ENCODE measurements at regions not wholly inside any gene's neighbourhood (a gene's known extent, or its start where the extent isn't known, plus 50 kb on each side); places are given as distances from the start of the nearest gene placed in this dataset.

DNA sequence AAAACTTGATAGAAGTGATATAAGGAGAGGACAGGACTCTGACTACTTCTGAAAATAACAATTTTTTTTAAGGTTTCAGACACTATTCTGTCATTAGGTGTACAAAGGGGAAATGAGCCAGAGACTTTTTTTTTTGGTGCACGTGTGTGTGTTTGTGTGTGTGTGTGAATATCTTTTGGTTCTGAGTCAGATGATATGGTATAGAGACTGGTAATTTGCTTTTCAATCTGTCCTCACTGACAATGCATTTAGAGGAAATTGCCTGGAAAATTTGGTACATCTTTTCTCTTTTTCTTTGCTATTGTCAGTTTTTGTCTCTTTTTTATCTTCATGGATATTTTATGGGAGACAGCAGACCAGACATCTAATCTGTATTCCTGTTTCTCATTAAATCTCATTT, 59.3 kb downstream of the DDIT4L start:
- no peak for DNase-seq

GRCh38 chr4:100130491-100130890, 59.8 kb downstream of the DDIT4L start:
- no peak for DNase-seq

- no peak for DNase-seq
Observed at GRCh38 chr4:100129774-100130173, 60.5 kb downstream of the DDIT4L start.

GRCh38 chr4:100128338-100128737, 61.9 kb downstream of the DDIT4L start:
- DNase-seq: no peak

DNA sequence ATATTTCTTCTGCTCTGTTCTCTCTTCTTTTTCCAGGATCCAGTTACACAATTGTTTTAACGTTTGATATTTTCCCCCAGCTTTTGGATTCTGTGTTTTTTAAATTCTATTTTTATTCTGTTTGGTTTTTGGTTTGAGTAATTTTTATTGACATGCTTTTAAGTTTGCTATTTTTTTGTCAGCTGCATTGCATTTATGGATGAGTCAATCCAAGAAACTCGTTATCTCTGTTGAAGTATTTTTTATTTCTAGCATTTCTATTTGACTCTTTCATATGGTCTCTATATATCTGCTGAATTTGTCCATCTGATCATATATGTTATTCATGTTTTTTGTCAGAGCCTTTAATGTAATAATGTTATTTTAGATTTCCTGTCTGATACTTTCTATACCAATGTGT, 65.6 kb downstream of the DDIT4L start:
- no peak for DNase-seq

DNA sequence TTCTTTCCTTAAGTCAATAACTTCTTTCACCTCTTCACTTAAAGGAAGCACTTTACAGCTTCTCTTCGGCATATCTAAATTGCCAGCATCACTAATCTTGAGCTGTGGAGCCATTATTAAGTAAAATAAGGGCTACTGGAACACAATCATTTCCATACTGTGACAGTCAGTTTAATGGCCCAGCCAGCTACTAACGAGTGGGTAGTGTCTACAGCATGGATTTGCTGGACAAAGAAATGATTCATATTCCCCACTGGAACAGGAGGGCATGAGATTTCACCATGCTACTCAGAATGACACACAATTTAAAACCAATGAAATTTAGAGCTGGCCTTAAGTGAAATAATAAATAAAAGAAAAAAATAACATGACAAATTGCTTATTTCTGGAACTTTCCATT, 72.1 kb downstream of the DDIT4L start:
- no peak for DNase-seq

GRCh38 chr4:100117750-100118149, 72.5 kb downstream of the DDIT4L start:
- DNase-seq: peak; percentile 19

DNA sequence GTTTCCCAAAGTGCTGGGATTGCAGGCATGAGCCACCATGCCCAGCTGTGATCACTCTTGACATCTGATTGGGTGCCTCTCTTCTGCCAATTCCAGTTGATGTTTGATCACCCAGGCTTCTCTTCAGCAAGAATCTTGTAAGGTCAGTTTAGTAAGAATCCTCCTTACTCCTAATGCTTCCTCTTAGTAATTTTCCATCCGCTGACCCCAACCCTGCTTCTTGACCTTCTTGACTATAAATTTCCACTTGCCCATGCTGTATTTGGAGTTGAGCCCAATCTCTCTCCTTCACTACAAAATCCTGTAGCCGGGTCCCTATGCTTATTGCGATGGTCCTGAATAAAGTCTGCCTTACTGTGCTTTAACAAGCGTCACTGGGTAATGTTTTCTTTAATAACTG, 75.4 kb downstream of the DDIT4L start:
- DNase-seq: no peak

DNA sequence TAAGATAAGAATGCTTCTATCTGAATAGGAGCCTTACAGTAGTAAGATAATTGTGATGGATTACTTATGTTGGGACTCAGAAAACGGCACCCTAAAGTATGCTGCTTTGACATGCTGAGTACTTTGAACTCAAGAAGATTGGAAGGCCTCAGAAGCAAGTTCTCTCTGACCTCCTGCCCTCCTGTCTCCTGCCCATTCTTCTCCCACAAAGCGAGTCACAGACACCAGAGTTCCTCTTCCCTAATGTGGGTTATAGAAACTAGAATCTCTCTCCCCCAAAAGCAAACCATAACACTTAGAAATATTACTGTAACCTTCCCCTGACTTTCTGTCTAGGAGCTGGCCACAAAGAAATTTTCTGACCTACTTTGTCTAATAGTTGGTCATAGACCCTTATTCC, 76.5 kb downstream of the DDIT4L start:
- no peak for DNase-seq

GRCh38 chr4:100113096-100113495, 77.2 kb downstream of the DDIT4L start:
- DNase-seq: no peak

DNA sequence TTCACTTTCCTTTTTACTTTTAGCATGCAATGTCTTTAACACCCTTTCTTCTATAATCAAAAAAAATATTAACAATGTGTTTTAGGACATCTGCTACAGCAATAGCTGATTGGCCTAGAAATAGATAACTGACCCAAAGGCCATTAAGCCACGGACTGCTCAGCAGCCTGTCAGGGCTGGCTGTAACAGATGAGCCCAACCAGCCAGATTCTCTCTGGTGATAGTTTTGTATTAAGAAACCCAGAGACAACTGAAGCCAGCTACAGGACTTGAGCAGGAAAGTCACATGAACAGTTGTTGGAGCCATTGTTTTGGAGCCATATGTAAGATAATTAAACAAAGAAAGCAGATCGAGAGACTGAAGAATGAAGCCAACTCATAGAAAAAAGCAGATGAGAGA, 80.3 kb downstream of the DDIT4L start:
- no peak for DNase-seq

GRCh38 chr4:100108869-100109268, 81.4 kb downstream of the DDIT4L start:
- DNase-seq: no peak

GRCh38 chr4:100106982-100107381, 83.3 kb downstream of the DDIT4L start:
- no peak for DNase-seq

- DNase-seq: no peak
Observed at GRCh38 chr4:100103671-100104070, 86.6 kb downstream of the DDIT4L start.

DNA sequence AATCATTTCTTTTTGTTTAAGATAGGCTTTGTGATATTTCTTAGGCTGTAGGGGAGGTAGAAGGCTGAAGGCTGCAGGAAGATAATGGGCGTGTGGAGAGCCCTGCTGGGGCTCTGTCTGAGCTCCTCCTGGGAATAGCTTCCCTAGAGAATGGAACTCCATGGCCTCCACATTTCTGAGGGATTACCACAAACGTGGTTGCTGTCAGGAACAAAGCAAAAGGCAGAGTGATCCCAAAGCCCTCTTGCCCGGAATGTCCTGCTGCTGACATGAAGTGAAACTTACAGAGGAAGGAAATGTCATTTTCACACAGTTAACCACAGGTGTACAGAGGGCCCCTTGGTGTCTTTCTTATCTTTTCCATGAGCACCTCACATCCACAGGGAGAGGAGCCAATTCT, 89.3 kb downstream of the DDIT4L start:
- no peak for DNase-seq

- no peak for DNase-seq
Observed at GRCh38 chr4:100099746-100100145, 90.5 kb downstream of the DDIT4L start.

DNA sequence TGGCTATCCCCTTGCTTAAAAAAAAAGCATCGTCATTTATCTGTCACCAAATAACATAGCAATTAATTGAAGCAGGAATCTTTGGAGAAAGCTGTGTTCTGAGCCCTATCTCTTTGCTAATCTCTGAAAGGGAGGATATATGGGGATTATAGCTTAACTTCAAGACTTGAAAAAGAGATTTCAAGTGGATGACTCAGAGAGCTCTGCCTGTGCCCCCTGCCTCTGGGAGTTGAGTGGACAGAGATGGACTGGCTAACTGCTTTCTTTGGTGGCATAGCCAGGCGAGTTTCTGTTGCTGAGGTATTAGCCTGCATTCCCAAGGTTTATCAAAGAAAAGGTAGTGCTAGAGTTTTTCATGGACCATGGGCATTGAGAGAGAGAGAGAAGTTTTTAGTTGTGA, 91.6 kb downstream of the DDIT4L start:
- no peak for DNase-seq

GRCh38 chr4:100098011-100098545, 92.2 kb downstream of the DDIT4L start:
- DNase-seq: no peak

- DNase-seq: peak; percentile 26
Observed at GRCh38 chr4:100095729-100096595, 94.3 kb downstream of the DDIT4L start.

DNA sequence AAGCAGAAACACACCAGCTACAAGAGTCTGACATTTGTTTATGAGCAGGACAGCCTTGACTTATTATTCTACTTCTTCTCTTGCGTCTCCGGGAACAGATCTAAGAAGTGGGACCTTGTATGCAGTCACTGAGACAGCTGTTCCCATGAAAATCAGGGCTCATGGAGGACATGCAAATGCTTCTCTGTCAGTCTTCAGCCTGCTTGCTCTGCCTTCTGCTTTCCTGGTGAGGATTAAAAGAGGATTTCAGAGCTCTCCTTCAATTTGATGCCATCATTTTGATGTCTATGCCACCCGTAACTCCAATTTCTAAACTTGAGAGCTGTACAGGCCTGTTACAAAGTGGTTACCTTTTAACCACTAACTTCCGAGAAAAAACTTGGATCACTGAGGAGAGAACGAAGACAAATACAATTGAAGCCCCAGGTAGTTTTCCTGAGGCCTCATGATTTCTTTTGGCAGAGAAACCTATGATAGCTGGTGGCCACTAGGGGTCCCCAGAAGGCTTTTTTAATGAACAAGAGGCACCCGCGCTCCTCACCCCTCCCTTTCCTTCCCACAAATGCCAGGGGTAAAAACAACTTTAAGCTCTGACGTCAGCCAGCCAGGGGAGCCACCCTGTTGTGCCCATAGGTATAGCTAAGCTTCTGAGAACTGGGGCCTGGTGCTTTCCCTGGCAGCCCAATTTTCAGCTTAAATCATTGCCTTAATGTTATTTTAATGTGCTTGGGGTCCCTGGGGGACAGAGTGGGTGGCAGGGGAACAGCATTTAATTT, 97.0 kb downstream of the DDIT4L start:
- DNase-seq: peak; percentile 83

GRCh38 chr4:100087743-100088142, 102.5 kb downstream of the DDIT4L start:
- DNase-seq: no peak

GRCh38 chr4:100086766-100087431, 103.4 kb downstream of the DDIT4L start:
- no peak for DNase-seq

DNA sequence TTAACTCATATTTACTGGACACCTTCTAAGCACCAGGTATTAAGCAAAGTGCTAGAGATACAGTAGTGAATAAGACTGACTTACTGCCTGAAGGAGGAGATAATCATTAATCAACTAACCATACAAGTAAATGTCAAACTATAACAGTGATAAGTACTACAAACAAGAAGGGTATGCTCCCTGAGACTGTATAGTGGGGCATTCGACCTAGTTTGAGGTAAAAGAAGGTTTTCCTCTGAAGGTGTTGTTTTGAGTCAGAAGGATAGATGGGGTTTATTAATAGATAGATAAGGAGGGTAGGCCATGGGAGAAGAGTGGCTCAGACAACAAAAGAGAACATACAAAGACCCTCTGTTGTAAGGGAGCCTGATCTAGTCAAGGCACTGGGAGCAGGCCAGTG, 105.4 kb downstream of the DDIT4L start:
- no peak for DNase-seq
